Fibroblast of villous mesenchyme (primary cell): ENCODE measurements at regions not wholly inside any gene's neighbourhood (a gene's known extent, or its start where the extent isn't known, plus 50 kb on each side); places are given as distances from the start of the nearest gene placed in this dataset.

ENCODE experiments used
- DNase-seq: peaks from one replicate; pipeline ENCODE4 v3.0.0-alpha.2; 2010; ENCODE audit warnings: low read depth
- H3K4me3 ChIP-seq: 2 replicates; pipeline ENCODE4 v1.5.1; 2011; ENCODE audit warnings: low read depth, mild to moderate bottlenecking, low read length
- CTCF ChIP-seq: IDR thresholded peaks from 2 replicates; pipeline ENCODE4 v1.5.1; 2012; ENCODE audit warnings: low read depth, mild to moderate bottlenecking, low read length; ENCODE audit not compliant: insufficient read depth

GRCh38 chr2:35891936-35892335 is 463.6 kb upstream of the CRIM1 start:
- DNase-seq: no peak
- TF ChIP-seq CTCF: no peak
- H3K4me3 ChIP-seq: no peak overlapping the region

- no peak for DNase-seq
- TF ChIP-seq CTCF: no peak
- no peak overlapping the region for H3K4me3 ChIP-seq
Measured at GRCh38 chr2:35891528-35891927, 464.1 kb upstream of the CRIM1 start.

- DNase-seq: no peak
- no peak overlapping the region for H3K4me3 ChIP-seq
- no peak for TF ChIP-seq CTCF
Measured at GRCh38 chr2:35887146-35887545, 468.4 kb upstream of the CRIM1 start.

- DNase-seq: no peak
- no peak overlapping the region for H3K4me3 ChIP-seq
- TF ChIP-seq CTCF: no peak
Measured at GRCh38 chr2:35873921-35874320, 481.7 kb upstream of the CRIM1 start.

GRCh38 chr2:35871672-35872071 is 483.9 kb upstream of the CRIM1 start:
- no peak for DNase-seq
- H3K4me3 ChIP-seq: no peak overlapping the region
- TF ChIP-seq CTCF: peak; percentile 12

GRCh38 chr2:35870713-35871112 is 484.9 kb upstream of the CRIM1 start:
- DNase-seq: no peak
- TF ChIP-seq CTCF: no peak
- no peak overlapping the region for H3K4me3 ChIP-seq

- no peak overlapping the region for H3K4me3 ChIP-seq
- no peak for TF ChIP-seq CTCF
- no peak for DNase-seq
Measured at GRCh38 chr2:35864141-35864540, 491.4 kb upstream of the CRIM1 start.
